Suppressor macrophage treated with lipopolysaccharide for 4 hours (primary cell): ENCODE measurements at regions not wholly inside any gene's neighbourhood (a gene's known extent, or its start where the extent isn't known, plus 50 kb on each side); places are given as distances from the start of the nearest gene placed in this dataset.

Experiments
- DNase-seq: peaks from one replicate; pipeline ENCODE4 v3.0.0-alpha.2; 2020

GRCh38 chr14:22088614-22089342 lies 415.2 kb upstream of the OR4E1 start:
- DNase-seq, result no peak

- DNase-seq, result no peak
Observed at GRCh38 chr14:22086131-22086530, 412.5 kb upstream of the OR4E1 start.

DNA sequence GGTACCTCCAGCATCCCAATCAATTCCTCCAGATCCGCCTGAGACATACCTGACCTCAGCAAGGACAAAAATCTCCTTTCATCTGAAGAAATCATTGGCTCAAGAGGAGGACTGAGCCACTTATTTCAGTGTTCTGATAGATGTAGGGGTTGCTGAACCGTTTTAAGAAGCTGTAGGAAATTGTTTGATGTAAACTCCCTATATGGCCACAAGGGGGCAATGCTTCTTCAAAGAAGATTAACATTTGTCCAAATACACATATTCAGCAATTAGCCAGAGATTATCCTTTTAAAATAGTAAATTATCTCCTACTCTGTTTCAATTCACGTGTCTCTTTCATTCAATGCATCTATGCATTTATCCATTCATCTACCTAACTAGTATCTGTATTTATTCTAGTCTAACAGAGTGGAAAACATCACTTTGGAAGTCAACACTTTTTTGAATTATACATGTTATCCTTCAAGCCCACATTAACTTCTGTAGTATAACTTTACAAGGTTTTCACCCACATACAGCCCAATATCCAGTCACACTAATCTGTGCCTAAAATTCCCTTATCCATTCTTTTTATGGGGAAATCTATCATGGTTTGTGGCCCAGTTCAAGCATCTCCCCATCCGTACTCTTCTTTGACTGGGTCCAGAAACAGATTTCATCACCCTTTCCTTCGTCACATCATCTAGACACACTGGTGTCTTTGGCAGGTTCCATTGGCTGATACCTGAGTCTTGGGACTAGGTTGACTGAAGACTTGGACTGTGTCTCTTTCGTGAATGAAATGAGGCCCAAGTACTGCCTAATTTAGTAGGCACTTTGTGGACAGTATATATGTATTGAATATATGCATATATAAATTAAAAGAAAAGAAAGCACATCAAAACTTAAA lies 411.0 kb upstream of the OR4E1 start:
- DNase-seq, result peak; percentile 73

- DNase-seq, result no peak
Observed at GRCh38 chr14:22081337-22081736, 407.7 kb upstream of the OR4E1 start.

DNA sequence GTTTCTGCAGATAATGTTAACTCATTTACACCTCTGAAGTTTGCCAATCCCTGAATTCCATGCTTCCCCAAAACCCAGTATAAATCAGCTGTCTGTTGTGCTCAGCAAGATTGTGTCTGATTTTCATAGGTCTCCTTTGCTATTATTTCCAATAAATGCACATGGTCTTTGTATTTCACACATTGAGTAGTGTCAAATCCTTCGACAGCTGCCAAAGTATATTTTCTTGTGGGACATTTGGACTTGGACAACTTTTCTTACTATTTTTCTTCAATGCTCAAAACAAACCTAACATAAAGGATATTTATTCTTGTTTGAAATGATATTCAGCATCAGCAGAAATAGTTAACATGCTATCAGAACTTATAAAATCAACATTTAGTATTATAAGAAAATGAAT lies 406.1 kb upstream of the OR4E1 start:
- DNase-seq, result no peak

DNA sequence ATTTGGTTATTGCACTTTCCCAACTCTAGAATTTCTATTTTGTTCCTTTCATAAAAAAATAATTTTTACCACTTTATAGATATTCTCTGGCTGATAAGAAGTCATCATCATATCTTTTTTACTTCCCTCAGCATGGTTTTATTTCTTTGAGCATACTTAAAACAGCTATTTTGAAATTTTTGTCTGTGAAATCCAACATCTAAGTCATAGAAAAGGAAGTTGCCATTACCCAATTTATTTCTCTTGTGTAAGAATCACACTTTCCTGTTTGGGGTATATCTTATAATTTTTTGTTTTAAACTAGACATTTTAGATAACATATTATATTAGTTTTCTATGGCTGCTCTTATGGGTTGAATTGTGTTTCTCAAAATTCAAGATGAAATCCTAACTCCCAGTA lies 400.2 kb upstream of the OR4E1 start:
- peak; percentile 17 for DNase-seq

DNA sequence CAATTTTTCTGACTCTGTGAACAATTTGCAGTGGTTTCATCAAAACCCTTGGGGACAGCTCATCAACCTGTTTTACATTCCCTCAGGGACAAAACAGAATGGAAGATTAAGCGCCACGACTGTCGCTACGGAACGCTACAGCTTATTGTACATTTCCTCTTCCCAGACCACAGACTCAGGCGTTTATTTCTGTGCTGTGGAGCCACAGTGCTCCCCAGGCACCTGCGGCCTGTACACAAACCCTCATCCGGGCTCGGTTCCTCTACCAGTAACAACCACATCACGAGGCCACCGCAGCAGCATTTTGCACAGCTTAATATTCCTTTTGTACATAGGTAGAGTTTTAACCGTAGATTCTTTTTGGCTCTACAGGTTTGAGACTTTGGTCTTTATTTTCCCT lies 397.4 kb upstream of the OR4E1 start:
- no peak for DNase-seq

- no peak for DNase-seq
Observed at GRCh38 chr14:22070119-22070982, 396.7 kb upstream of the OR4E1 start.

DNA sequence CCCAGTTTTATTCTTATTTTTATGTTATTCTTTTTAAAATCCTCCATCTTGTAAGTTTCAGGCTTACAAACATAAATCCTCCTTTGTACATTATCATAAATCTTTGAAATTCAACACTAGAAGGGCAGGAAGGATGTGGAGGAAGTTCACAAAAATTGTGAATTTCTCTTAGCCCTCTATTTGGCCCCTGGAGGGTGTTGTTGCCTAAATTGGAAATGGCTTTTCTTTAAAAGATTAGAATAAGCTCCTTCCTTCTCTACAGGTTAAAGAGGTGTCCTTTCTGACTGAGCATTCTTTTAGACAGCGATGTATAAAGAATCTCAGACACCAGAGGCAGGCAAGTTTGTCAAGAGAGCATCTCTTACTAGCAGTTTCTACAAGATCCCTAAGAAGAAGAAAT lies 391.7 kb upstream of the OR4E1 start:
- DNase-seq, result no peak

DNA sequence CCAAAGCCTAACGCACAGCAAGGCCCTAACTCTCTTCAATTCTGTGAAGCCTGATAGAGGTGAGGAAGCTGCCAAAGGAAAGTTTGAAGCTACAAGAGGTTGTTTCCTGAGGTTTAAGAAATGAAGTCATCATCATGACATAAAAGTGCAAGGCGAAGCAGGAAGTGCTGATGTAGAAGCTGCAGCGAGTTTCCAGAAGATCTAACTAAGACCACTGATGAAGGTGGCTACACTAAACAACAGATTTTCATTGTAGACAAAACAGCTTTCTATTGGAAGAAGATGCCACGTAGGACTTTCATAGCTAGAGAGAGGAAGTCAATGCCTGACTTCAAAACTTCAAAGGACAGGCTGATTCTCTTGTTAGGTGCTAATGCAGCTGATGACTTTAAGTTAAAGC lies 385.6 kb upstream of the OR4E1 start:
- DNase-seq, result no peak

GRCh38 chr14:22052795-22053194 lies 379.2 kb upstream of the OR4E1 start:
- DNase-seq, result no peak

GRCh38 chr14:22047115-22047514 lies 373.5 kb upstream of the OR4E1 start:
- no peak for DNase-seq

DNA sequence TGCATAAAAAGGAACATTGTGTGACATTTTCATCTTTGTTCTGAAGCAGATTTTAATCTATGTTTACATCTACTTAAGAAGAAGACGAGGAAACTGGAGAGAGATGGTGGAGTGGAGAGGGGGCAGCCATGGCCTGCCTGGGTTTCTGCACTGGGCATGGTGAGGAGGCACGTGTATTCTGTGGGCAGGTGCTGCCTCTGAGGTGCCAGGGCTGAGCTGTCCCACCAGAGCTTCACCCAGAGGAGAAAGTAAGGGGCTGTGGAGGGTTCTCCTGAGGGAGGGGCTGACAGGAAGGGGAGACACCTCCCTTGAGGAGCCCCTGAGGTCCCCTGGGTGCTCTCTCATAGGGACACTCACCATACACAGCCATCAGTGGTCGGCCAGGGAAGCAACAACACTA lies 372.4 kb upstream of the OR4E1 start:
- DNase-seq, result no peak

DNA sequence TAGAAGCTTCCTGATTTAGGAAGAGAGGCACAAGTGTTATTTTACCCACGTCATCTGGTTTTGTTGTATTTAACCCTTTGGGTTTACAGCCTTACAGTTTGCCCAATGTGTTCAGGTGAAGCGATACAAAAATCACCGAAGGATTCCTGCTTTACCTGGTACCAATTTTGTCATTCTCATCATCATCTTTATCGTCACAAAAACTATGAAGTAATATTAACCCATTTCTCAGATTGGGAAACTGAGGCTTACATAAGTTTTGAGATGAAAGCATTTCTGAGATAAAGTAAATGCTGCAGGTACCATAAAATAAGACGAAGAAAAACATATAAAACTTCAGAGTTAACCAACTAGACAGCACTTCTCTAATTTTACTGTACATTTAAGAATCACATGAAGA lies 370.6 kb upstream of the OR4E1 start:
- no peak for DNase-seq

DNA sequence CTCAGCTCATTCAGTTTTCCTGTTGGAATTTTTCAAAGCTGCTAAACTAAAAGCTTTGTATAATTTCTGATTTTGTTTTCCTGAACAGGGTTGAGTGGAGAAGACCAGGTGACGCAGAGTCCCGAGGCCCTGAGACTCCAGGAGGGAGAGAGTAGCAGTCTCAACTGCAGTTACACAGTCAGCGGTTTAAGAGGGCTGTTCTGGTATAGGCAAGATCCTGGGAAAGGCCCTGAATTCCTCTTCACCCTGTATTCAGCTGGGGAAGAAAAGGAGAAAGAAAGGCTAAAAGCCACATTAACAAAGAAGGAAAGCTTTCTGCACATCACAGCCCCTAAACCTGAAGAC lies 367.1 kb upstream of the OR4E1 start:
- DNase-seq, result no peak

- peak; percentile 15 for DNase-seq
Observed at GRCh38 chr14:22039938-22040780, 366.5 kb upstream of the OR4E1 start.

DNA sequence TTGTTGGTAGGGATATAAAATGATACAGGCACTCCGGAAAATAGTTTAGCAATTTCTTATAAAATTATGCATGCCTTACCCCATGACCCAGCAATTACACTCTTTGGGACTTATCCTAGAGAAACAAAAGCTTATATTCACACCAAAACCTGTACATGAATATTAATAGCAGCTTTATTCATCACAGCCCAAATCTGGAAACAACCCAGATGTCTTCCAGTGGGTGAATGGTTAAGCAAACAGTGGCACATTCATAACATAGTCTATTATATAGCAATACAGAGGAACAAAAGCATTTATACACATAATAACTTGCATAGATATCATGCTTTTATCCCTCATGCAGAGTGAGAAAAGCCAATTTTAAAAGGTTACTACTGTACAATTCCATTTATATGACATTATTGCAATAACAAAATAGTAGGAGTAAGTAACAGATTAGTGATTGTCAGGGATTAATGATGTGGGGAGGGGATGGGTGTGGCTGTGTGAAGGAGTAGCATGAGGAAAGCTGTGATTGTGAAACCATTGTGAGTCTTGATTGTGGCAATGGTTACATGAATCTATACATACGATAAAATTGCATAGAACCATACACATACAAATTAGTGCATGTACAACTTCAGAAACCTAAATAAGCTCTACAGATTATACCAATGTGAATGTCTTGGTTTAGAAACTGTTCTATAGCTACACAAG lies 363.1 kb upstream of the OR4E1 start:
- no peak for DNase-seq

- no peak for DNase-seq
Observed at GRCh38 chr14:22026527-22026926, 352.9 kb upstream of the OR4E1 start.

DNA sequence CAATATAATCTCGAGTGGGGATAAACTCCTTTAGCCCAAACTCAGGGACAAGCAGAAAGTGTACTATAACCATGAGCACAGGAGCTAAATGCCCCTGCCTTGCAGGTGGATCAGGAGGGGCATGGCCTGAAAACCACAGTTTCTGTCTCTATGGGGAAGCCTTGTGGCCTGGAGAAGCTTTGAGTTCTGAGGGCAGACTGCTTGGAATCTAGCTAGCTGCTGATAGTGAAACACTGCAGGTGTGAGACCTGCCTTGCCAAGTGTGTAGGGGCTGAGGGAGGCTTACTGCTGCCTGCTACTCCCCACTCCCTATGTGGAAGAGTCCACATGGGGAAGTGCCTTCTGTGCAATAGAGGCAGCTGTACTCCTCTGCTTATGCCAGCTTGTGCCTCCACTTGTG lies 352.3 kb upstream of the OR4E1 start:
- DNase-seq, result no peak

DNA sequence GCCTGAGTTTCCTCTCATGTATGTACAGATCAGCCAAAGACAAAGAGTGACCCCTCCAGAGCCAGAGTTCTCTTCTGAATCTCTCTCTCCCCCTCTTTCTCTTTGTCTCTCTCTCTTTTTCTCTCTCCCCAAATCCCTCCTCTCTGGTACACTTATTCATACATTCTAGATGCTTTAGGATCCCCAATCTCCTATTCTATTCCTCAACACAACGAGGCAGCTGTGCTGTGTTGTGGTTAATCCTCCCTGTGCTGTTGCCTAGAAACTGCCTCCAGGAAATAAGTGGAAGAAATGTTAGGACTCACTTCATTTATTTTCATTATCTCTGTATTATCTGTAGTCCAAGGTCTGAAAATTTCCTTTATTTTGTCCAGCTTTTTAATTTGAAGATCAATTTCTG lies 350.5 kb upstream of the OR4E1 start:
- DNase-seq, result no peak

DNA sequence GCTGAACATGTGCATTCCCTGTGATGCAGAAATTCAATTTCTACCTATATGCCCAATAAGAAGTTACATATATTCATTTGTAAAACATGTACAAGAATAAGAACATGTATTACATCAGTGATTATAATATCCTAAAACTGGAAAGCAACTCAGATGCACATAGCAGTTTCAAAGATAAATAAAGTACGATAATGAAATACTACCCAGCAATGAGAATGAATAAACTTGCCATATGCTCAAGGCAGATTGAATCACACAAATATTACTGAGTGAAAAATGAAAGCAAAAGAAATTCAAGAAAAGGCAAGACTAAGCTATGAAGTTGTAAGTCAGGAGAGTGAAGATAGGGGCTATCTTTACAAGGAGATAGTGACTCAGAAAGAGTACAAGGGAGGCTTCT lies 345.3 kb upstream of the OR4E1 start:
- no peak for DNase-seq

DNA sequence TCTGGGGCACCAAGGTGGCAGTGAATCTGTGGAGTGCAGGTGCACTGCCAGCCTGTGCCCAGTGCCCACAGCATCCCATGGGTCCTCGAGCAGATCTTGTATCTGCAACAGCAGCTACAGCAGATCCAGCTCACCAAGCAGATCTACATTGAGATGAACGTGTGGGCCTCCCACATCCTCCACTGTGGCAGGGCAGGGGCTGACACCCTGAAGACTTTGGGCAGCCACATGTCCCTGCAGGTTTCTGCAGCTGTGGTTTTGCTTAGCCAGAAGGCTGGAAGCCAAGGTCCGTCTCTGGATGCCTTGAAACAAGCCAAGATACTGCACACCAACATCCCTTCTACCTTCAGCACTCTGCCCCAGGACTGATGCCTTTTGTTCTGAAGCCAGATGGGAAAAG lies 338.8 kb upstream of the OR4E1 start:
- no peak for DNase-seq
